Neural cell (in vitro differentiated cells): ENCODE measurements at regions not wholly inside any gene's neighbourhood (a gene's known extent, or its start where the extent isn't known, plus 50 kb on each side); places are given as distances from the start of the nearest gene placed in this dataset.

Experiments used
- H2AFZ ChIP-seq: fragments of 200-600, 300-800 bp; sonication (generic), shearing (Covaris generic); 2 replicates; pipeline ENCODE4 v1.6.0; 2014; ENCODE audit warnings: low read depth, mild to moderate bottlenecking, antibody characterized with exemption, low read length, moderate library complexity
- H3F3A ChIP-seq: fragments of 200-600 bp; shearing (Covaris generic); 2 replicates; pipeline ENCODE4 v1.6.1; 2016; ENCODE audit warnings: mild to moderate bottlenecking, moderate library complexity, mixed read lengths, antibody characterized with exemption, low read length; ENCODE audit not compliant: insufficient read depth, poor library complexity, severe bottlenecking
- H3K27ac ChIP-seq: fragments of 200-600, 300-800 bp; sonication (generic), shearing (Covaris generic); 2 replicates; pipeline ENCODE4 v1.5.1; 2014; ENCODE audit warnings: mild to moderate bottlenecking, low read length, moderate library complexity
- H3K27me3 ChIP-seq: fragments of 300-800, 200-600 bp; sonication (generic), shearing (Covaris generic); 2 replicates; pipeline ENCODE4 v1.6.0; 2014; ENCODE audit warnings: mild to moderate bottlenecking, low read depth, low read length, moderate library complexity; ENCODE audit not compliant: insufficient read depth
- H3K36me3 ChIP-seq: fragments of 300-800, 200-600 bp; sonication (generic), shearing (Covaris generic); 2 replicates; pipeline ENCODE4 v1.5.1; 2014; ENCODE audit warnings: mild to moderate bottlenecking, antibody characterized with exemption, low read length, moderate library complexity; ENCODE audit not compliant: insufficient read depth
- H3K4me2 ChIP-seq: fragments of 300-800, 200-600 bp; sonication (generic), shearing (Covaris generic); 2 replicates; pipeline ENCODE4 v1.6.0; 2014; ENCODE audit warnings: mild to moderate bottlenecking, low read length
- H3K4me3 ChIP-seq: fragments of 300-800, 200-600 bp; sonication (generic), shearing (Covaris generic); 2 replicates; pipeline ENCODE4 v1.5.1; 2014; ENCODE audit warnings: mild to moderate bottlenecking, low read length, moderate library complexity
- H3K79me2 ChIP-seq: fragments of 200-600 bp; shearing (Covaris generic); replicated peaks from 2 replicates; pipeline ENCODE4 v1.6.0; 2014; ENCODE audit warnings: mild to moderate bottlenecking, low read length, moderate library complexity; ENCODE audit not compliant: insufficient read depth
- H3K9ac ChIP-seq: fragments of 300-800, 200-600 bp; sonication (generic), shearing (Covaris generic); 2 replicates; pipeline ENCODE4 v1.6.1; 2016; ENCODE audit warnings: mild to moderate bottlenecking, low read length, mixed read lengths
- H3K9me2 ChIP-seq: fragments of 200-600 bp; shearing (Covaris generic); 2 replicates; pipeline ENCODE4 v1.6.1; 2016; ENCODE audit warnings: mild to moderate bottlenecking, low read length, mixed read lengths; ENCODE audit not compliant: insufficient read depth
- H3K9me3 ChIP-seq: fragments of 200-600, 300-800 bp; sonication (generic), shearing (Covaris generic); 2 replicates; pipeline ENCODE4 v1.6.1; 2016; ENCODE audit warnings: mild to moderate bottlenecking, mixed run types, low read length, moderate library complexity, mixed read lengths
- H4K20me1 ChIP-seq: fragments of 200-600 bp; shearing (Covaris generic); 2 replicates; pipeline ENCODE4 v1.6.1; 2016; ENCODE audit warnings: mild to moderate bottlenecking, mixed run types; ENCODE audit not compliant: insufficient read depth
- EP300 ChIP-seq: fragments of 450-650 bp; conservative IDR thresholded peaks from 2 replicates; pipeline ENCODE4 v1.6.1; 2014; ENCODE audit warnings: antibody characterized with exemption, mild to moderate bottlenecking, moderate library complexity; ENCODE audit not compliant: poor library complexity, severe bottlenecking
- EZH2 ChIP-seq: fragments of 200-600, 300-800 bp; shearing (Covaris generic), sonication (generic); IDR thresholded peaks from 2 replicates; pipeline ENCODE4 v1.6.1; 2014; ENCODE audit warnings: antibody characterized with exemption, low read length, borderline replicate concordance, mild to moderate bottlenecking; ENCODE audit not compliant: insufficient read depth, poor library complexity, severe bottlenecking
- MXI1 ChIP-seq: fragments of 450-650 bp; conservative IDR thresholded peaks from 2 replicates; pipeline ENCODE4 v1.6.1; 2014; ENCODE audit warnings: antibody characterized with exemption, mild to moderate bottlenecking; ENCODE audit not compliant: poor library complexity, severe bottlenecking
- POLR2AphosphoS5 ChIP-seq: IDR thresholded peaks from 2 replicates; pipeline ENCODE4 v1.6.1; 2012
- RAD21 ChIP-seq: fragments of 450-650 bp; conservative IDR thresholded peaks from 2 replicates; pipeline ENCODE4 v1.6.1; 2014; ENCODE audit warnings: antibody characterized with exemption, mild to moderate bottlenecking, moderate library complexity
- SMC3 ChIP-seq: fragments of 450-650 bp; conservative IDR thresholded peaks from 2 replicates; pipeline ENCODE4 v1.6.1; 2014; ENCODE audit warnings: antibody characterized with exemption, mild to moderate bottlenecking, moderate library complexity; ENCODE audit not compliant: poor library complexity
- TAF1 ChIP-seq: IDR thresholded peaks from 2 replicates; pipeline ENCODE4 v1.6.1; 2012; ENCODE audit warnings: low read depth
- TF ChIP-seq, protein P1 (sequence below): fragments of 450-650 bp; IDR thresholded peaks from 2 replicates; pipeline ENCODE4 v1.5.1; 2014; ENCODE audit warnings: antibody characterized with exemption, mild to moderate bottlenecking, moderate library complexity; ENCODE audit not compliant: poor library complexity, severe bottlenecking
- TF ChIP-seq, protein P2 (sequence below): IDR thresholded peaks from 2 replicates; pipeline ENCODE4 v1.6.1; 2012; ENCODE audit warnings: borderline replicate concordance

DNA sequence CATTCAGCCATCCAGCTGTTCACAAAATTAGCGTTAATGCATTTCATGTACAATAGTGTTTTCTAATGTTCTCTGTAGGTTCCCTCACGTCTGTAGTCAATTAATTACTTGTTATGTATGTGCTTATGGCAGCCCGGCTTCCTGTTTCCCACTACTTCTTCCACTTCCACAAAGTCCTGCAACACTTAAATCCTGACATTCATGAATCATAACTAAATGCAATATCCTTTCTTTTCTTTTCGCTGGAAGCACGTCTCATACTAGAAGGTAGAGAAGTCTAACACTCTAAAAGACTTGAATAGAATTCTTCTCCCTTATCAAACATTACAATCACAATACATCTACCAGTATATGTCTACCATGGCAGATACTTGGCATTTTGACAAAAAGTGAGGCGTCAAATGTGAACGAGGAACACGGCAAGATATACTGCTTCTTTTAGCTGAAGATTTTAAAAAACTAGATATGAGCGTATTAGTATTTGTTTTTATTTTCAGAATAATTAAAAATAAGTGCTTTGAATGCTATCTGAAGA lies 239.0 kb upstream of the DIAPH2 start:
- Histone ChIP-seq H3K27ac (no peak overlapping the region), H3K9ac (no peak overlapping the region), H3K9me3 (no peaks in the 10 kb centered on the region), H3K4me3 (no peak overlapping the region), H3K9me2 (no peaks in the 10 kb centered on the region), H4K20me1 (no peaks in the 10 kb centered on the region), H3K36me3 (no peaks in the 10 kb centered on the region), H3K27me3 (no peaks in the 10 kb centered on the region), H3K79me2 (no peaks in the 10 kb centered on the region), H3F3A (no peaks in the 10 kb centered on the region), H2AFZ (no peak overlapping the region), H3K4me2 (no peak overlapping the region)
- TF ChIP-seq POLR2AphosphoS5, result no peak
- TF ChIP-seq RAD21, result no peak
- TF ChIP-seq, protein P1, sequence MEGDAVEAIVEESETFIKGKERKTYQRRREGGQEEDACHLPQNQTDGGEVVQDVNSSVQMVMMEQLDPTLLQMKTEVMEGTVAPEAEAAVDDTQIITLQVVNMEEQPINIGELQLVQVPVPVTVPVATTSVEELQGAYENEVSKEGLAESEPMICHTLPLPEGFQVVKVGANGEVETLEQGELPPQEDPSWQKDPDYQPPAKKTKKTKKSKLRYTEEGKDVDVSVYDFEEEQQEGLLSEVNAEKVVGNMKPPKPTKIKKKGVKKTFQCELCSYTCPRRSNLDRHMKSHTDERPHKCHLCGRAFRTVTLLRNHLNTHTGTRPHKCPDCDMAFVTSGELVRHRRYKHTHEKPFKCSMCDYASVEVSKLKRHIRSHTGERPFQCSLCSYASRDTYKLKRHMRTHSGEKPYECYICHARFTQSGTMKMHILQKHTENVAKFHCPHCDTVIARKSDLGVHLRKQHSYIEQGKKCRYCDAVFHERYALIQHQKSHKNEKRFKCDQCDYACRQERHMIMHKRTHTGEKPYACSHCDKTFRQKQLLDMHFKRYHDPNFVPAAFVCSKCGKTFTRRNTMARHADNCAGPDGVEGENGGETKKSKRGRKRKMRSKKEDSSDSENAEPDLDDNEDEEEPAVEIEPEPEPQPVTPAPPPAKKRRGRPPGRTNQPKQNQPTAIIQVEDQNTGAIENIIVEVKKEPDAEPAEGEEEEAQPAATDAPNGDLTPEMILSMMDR, result no peak
- no peak for TF ChIP-seq TAF1
- no peak for TF ChIP-seq SMC3
- no peak for TF ChIP-seq EZH2
- no peak for TF ChIP-seq EP300
- TF ChIP-seq MXI1, result no peak
- TF ChIP-seq, protein P2, sequence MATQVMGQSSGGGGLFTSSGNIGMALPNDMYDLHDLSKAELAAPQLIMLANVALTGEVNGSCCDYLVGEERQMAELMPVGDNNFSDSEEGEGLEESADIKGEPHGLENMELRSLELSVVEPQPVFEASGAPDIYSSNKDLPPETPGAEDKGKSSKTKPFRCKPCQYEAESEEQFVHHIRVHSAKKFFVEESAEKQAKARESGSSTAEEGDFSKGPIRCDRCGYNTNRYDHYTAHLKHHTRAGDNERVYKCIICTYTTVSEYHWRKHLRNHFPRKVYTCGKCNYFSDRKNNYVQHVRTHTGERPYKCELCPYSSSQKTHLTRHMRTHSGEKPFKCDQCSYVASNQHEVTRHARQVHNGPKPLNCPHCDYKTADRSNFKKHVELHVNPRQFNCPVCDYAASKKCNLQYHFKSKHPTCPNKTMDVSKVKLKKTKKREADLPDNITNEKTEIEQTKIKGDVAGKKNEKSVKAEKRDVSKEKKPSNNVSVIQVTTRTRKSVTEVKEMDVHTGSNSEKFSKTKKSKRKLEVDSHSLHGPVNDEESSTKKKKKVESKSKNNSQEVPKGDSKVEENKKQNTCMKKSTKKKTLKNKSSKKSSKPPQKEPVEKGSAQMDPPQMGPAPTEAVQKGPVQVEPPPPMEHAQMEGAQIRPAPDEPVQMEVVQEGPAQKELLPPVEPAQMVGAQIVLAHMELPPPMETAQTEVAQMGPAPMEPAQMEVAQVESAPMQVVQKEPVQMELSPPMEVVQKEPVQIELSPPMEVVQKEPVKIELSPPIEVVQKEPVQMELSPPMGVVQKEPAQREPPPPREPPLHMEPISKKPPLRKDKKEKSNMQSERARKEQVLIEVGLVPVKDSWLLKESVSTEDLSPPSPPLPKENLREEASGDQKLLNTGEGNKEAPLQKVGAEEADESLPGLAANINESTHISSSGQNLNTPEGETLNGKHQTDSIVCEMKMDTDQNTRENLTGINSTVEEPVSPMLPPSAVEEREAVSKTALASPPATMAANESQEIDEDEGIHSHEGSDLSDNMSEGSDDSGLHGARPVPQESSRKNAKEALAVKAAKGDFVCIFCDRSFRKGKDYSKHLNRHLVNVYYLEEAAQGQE, result no peak

DNA sequence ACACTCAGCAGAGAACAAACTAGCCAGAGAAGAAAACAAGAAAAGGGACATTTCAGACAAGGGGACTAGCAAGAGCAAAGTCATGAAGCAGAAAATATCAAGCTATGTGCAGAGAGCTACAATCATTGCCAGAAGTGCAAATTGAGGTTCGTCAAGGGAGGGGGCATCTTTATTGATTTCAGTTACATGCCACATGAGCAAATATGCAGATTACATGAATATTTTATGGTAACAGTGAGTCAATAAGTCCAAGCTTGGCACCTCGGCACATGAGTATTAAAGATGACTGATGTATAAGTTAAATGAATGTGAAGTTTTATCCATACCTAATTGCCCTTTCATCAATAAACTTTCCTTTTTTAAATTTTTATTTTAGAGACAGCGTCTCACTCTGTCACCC lies 238.1 kb upstream of the DIAPH2 start:
- no peak for TF ChIP-seq EP300
- no peak for TF ChIP-seq SMC3
- TF ChIP-seq, protein P1, result no peak
- no peak for TF ChIP-seq EZH2
- TF ChIP-seq TAF1, result no peak
- TF ChIP-seq MXI1, result no peak
- TF ChIP-seq, protein P2, result no peak
- TF ChIP-seq RAD21, result no peak
- TF ChIP-seq POLR2AphosphoS5, result no peak

More for the DNA sequence above, 238.1 kb upstream of the DIAPH2 start:
- Histone ChIP-seq H3K4me3 (no peak overlapping the region), H3F3A (no peaks in the 10 kb centered on the region), H3K27me3 (no peaks in the 10 kb centered on the region), H3K9me2 (no peaks in the 10 kb centered on the region), H4K20me1 (no peaks in the 10 kb centered on the region), H3K9ac (no peak overlapping the region), H3K27ac (no peak overlapping the region), H3K9me3 (no peaks in the 10 kb centered on the region), H3K79me2 (no peaks in the 10 kb centered on the region), H2AFZ (no peak overlapping the region), H3K4me2 (no peak overlapping the region), H3K36me3 (no peaks in the 10 kb centered on the region)
